ENCODE measurements at regions not wholly inside any gene's neighbourhood (a gene's known extent, or its start where the extent isn't known, plus 50 kb on each side); places are given as distances from the start of the nearest gene placed in this dataset.

GRCh38 chr4:3851881-3852280 lies 85.7 kb downstream of the ADRA2C start:
- no peak overlapping the region for H3K27ac Mint-ChIP-seq
- DNase-seq = no peak
- peaks cover 0 to 21% of the 10 kb centered on the region in 2 donors for H3K36me3 Mint-ChIP-seq
- peaks cover 3 to 17% (median 9%) of the 10 kb centered on the region in 7 donors for H3K9me3 Mint-ChIP-seq
- peaks cover 2 to 7% (median 5%) of the 10 kb centered on the region in 3 donors for H3K4me1 Mint-ChIP-seq
- H3K4me3 Mint-ChIP-seq = no peak overlapping the region
- ATAC-seq (ENCODE audit: low read depth in 2 of 2) = no peak
- peaks cover 7 to 40% (median 33%) of the 10 kb centered on the region in 3 donors for H3K27me3 Mint-ChIP-seq

DNA sequence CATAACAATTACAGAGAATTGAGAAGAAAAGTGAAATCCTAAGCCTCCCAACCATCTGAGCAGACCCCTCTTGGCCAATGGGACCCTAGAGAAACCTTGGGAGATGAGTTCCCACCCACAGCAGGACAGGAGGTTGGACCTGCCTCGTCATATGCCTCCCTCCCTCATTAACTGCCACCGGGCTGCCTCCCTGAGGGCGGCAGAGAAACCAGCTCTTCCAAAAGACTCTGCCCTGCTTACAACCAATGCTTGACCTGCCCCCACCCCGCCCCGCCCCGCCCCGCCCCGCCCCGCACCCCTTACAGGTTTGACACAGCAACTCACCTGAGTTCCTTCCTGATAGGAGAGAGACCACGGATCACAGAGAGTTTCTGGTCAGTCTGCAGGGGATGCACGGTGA lies 86.1 kb downstream of the ADRA2C start:
- no peak for ATAC-seq (ENCODE audit: low read depth in 2 of 2)
- no peak overlapping the region for H3K27ac Mint-ChIP-seq
- peaks cover 3 to 17% (median 9%) of the 10 kb centered on the region in 7 donors for H3K9me3 Mint-ChIP-seq
- H3K27me3 Mint-ChIP-seq = peaks cover 7 to 40% (median 33%) of the 10 kb centered on the region in 3 donors
- no peak overlapping the region for H3K4me3 Mint-ChIP-seq
- DNase-seq = no peak
- H3K4me1 Mint-ChIP-seq = peaks cover 2 to 7% (median 5%) of the 10 kb centered on the region in 3 donors
- H3K36me3 Mint-ChIP-seq = peaks cover 0 to 21% of the 10 kb centered on the region in 2 donors

- Mint-ChIP-seq H3K4me3 (no peak overlapping the region), H3K9me3 (peaks cover 3 to 17% (median 9%) of the 10 kb centered on the region in 7 donors), H3K36me3 (peaks cover 0 to 21% of the 10 kb centered on the region in 2 donors), H3K27ac (no peak overlapping the region), H3K4me1 (peaks cover 2 to 7% (median 5%) of the 10 kb centered on the region in 3 donors), H3K27me3 (peaks cover 7 to 40% (median 33%) of the 10 kb centered on the region in 3 donors)
- ATAC-seq (ENCODE audit: low read depth in 2 of 2) (no peak), DNase-seq (no peak)
These were observed 86.5 kb downstream of the ADRA2C start for GRCh38 chr4:3852711-3853110.

GRCh38 chr4:3853388-3854035 lies 87.3 kb downstream of the ADRA2C start:
- Mint-ChIP-seq H3K36me3 (peaks cover 0 to 21% of the 10 kb centered on the region in 2 donors), H3K27ac (peak overlapping the region in 1 of 6 donors; percentile 78), H3K4me1 (peaks cover 2 to 7% (median 5%) of the 10 kb centered on the region in 3 donors), H3K27me3 (peaks cover 7 to 40% (median 33%) of the 10 kb centered on the region in 3 donors), H3K4me3 (no peak overlapping the region), H3K9me3 (peaks cover 3 to 17% (median 9%) of the 10 kb centered on the region in 7 donors)
- DNase-seq (no peak), ATAC-seq (ENCODE audit: low read depth in 2 of 2) (no peak)

DNA sequence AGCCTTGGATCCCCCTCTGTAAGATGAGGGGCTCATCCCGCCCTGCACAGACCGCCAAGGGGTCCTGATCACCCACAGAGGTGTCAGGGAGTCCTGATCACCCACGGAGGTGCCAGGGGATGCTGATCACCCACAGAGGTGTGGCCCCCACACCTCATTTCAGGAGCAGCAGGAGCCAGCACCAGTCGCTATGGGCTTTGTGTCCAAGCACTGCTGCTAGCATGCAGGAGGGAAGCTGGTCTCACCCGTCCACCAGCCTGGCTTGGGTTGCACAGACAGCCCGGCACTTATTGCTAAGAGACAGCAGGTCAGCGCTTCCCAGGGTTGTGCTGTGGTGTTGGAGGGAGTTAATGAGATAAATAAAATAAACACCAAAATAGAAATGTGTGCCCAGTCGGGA lies 88.5 kb downstream of the ADRA2C start:
- Mint-ChIP-seq H3K4me1 (peaks cover 2 to 7% (median 5%) of the 10 kb centered on the region in 3 donors), H3K4me3 (no peak overlapping the region), H3K27ac (no peak overlapping the region), H3K9me3 (peaks cover 1 to 11% (median 6%) of the 10 kb centered on the region in 7 donors), H3K27me3 (peaks cover 7 to 32% (median 26%) of the 10 kb centered on the region in 3 donors), H3K36me3 (peaks cover 0 to 13% of the 10 kb centered on the region in 2 donors)
- DNase-seq (no peak), ATAC-seq (ENCODE audit: low read depth in 2 of 2) (no peak)

DNA sequence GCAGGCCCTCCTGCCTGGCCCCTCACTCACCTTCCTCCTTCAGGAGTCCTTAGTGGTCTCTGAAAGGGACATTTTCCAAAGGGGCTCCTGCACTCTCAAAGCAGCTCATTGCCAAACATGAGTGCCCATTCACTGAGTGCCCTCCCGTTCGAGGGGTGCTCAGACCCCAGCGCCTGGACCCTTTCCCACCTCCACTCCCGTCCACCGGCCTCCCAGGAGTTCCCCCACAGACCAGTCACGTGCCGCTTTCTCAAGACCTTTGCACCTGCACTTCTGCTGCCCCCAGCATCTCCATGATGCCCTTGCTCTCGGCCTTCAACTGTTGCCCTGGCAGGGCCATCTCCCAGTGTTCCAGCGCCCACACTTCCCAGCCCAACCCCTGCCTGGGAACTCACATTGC lies 89.5 kb downstream of the ADRA2C start:
- DNase-seq (no peak), ATAC-seq (ENCODE audit: low read depth in 2 of 2) (no peak)
- peaks cover under 1 to 2% (median 1%) of the 10 kb centered on the region in 7 donors for H3K9me3 Mint-ChIP-seq
- peaks cover 0 to 4% of the 10 kb centered on the region in 2 donors for H3K36me3 Mint-ChIP-seq
- H3K4me1 Mint-ChIP-seq = peaks cover 2 to 5% (median 4%) of the 10 kb centered on the region in 3 donors
- H3K4me3 Mint-ChIP-seq = no peak overlapping the region
- no peak overlapping the region for H3K27ac Mint-ChIP-seq
- peaks cover 7 to 31% (median 30%) of the 10 kb centered on the region in 3 donors for H3K27me3 Mint-ChIP-seq

- no peak for DNase-seq
- Mint-ChIP-seq H3K36me3 (no peaks in the 10 kb centered on the region), H3K4me1 (peaks cover 0 to 5% (median 0%) of the 10 kb centered on the region in 3 donors), H3K4me3 (no peak overlapping the region), H3K9me3 (peaks cover 0 to 2% (median 0%) of the 10 kb centered on the region in 7 donors), H3K27me3 (peaks cover 7 to 30% (median 27%) of the 10 kb centered on the region in 3 donors), H3K27ac (no peak overlapping the region)
- ATAC-seq (ENCODE audit: low read depth in 2 of 2) = no peak
These were observed 90.5 kb downstream of the ADRA2C start for GRCh38 chr4:3856604-3857204.

- H3K27ac Mint-ChIP-seq = peak overlapping the region in 1 of 6 donors; percentile 35
- ATAC-seq (ENCODE audit: low read depth in 2 of 2) (no peak), DNase-seq (no peak)
- no peaks in the 10 kb centered on the region for H3K36me3 Mint-ChIP-seq
- H3K4me1 Mint-ChIP-seq = peaks cover 0 to 5% (median 0%) of the 10 kb centered on the region in 3 donors
- H3K27me3 Mint-ChIP-seq = peaks cover 7 to 30% (median 26%) of the 10 kb centered on the region in 3 donors
- no peak overlapping the region for H3K4me3 Mint-ChIP-seq
- peaks cover 0 to 2% (median 0%) of the 10 kb centered on the region in 7 donors for H3K9me3 Mint-ChIP-seq
These were observed 91.2 kb downstream of the ADRA2C start for GRCh38 chr4:3857269-3857926.

DNA sequence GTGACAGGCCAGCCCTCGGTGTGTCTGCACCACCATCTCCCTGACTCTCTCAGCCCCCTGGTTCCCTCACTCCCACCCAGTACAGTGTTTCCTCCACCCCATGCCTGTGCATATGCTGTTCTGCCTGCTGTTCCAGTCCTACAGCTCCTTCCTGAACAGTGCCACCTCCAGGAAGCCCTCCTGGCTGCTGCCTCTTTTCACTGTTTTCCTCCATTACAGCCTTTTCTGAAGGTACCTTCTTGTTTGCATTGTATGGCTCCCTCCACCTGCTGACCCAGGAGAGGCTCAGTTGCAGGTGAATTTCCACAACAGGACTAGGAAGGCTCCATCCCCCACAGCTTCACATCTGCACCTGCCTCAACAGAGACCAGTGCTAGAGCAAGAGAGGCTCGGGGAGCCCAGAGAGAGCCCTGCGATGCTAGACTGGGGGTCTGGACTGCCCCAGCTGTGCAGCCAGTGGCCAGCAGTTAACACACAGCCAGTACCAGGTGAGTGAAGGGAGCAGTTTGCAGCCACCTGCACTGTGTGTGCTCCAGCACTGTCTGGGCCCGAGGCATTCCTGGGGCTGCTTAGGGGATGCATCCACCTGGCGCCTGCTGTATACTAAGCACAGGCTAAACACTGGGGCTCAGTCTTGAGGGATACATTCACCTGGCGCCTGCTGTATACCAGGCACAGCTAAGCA lies 92.0 kb downstream of the ADRA2C start:
- no peak for DNase-seq
- Mint-ChIP-seq H3K27me3 (peaks cover 7 to 26% (median 24%) of the 10 kb centered on the region in 3 donors), H3K4me1 (peaks cover 0 to 5% (median 0%) of the 10 kb centered on the region in 3 donors), H3K4me3 (peak overlapping the region in 1 of 8 donors; percentile 32), H3K9me3 (peaks cover 0 to 2% (median 0%) of the 10 kb centered on the region in 7 donors), H3K27ac (no peak overlapping the region), H3K36me3 (no peaks in the 10 kb centered on the region)
- ATAC-seq (ENCODE audit: low read depth in 2 of 2) = no peak

DNA sequence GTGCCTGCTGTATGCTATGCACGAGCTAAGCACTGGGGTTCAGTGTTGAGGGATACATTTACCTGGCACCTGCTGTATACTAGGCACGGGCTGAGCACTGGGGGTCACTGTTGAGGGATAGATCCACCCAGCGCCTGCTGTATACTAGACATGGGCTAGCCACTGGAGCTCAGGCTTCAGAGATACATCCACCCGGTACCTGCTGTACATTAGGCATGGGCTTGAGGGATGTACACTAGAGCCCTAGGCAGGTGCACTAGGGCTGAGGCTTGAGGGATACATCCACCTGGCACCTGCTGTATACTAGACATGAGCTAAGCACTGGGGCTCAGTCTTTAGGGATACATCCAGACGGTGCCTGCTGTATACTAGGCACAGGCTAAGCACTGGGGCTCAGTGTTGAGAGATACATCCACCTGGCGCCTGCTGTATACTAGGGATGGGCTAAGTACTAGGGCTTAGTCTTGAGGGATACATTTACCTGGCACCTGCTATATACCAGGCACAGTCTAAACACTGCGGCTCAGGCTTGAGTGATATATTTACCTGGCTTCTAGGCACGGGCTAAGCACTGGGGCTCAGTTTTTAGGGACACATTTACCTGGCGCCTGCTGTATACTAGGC lies 92.7 kb downstream of the ADRA2C start:
- peaks cover 0 to 5% (median 0%) of the 10 kb centered on the region in 3 donors for H3K4me1 Mint-ChIP-seq
- H3K36me3 Mint-ChIP-seq = no peaks in the 10 kb centered on the region
- no peak overlapping the region for H3K4me3 Mint-ChIP-seq
- H3K27me3 Mint-ChIP-seq = peaks cover 5 to 26% (median 25%) of the 10 kb centered on the region in 3 donors
- ATAC-seq (ENCODE audit: low read depth in 2 of 2) = no peak
- peaks cover 0 to 2% (median 0%) of the 10 kb centered on the region in 7 donors for H3K9me3 Mint-ChIP-seq
- H3K27ac Mint-ChIP-seq = no peak overlapping the region
- no peak for DNase-seq

- peaks cover 0 to 1% (median 0%) of the 10 kb centered on the region in 7 donors for H3K9me3 Mint-ChIP-seq
- ATAC-seq (ENCODE audit: low read depth in 2 of 2) (no peak), DNase-seq (no peak)
- no peak overlapping the region for H3K27ac Mint-ChIP-seq
- peaks cover 0 to 5% (median 0%) of the 10 kb centered on the region in 3 donors for H3K4me1 Mint-ChIP-seq
- no peak overlapping the region for H3K4me3 Mint-ChIP-seq
- no peaks in the 10 kb centered on the region for H3K36me3 Mint-ChIP-seq
- peaks cover 4 to 21% (median 18%) of the 10 kb centered on the region in 3 donors for H3K27me3 Mint-ChIP-seq
These were observed 93.4 kb downstream of the ADRA2C start for GRCh38 chr4:3859571-3859970.

- DNase-seq (no peak), ATAC-seq (ENCODE audit: low read depth in 2 of 2) (no peak)
- Mint-ChIP-seq H3K4me1 (peaks cover 0 to 5% (median 0%) of the 10 kb centered on the region in 3 donors), H3K9me3 (peaks cover 0 to 1% (median 0%) of the 10 kb centered on the region in 7 donors), H3K27ac (no peak overlapping the region), H3K4me3 (no peak overlapping the region), H3K27me3 (peaks cover 4 to 20% (median 17%) of the 10 kb centered on the region in 3 donors), H3K36me3 (no peaks in the 10 kb centered on the region)
These were observed 94.1 kb downstream of the ADRA2C start for GRCh38 chr4:3860061-3860912.
